ENCODE measurements at regions not wholly inside any gene's neighbourhood (a gene's known extent, or its start where the extent isn't known, plus 50 kb on each side); places are given as distances from the start of the nearest gene placed in this dataset.

DNA sequence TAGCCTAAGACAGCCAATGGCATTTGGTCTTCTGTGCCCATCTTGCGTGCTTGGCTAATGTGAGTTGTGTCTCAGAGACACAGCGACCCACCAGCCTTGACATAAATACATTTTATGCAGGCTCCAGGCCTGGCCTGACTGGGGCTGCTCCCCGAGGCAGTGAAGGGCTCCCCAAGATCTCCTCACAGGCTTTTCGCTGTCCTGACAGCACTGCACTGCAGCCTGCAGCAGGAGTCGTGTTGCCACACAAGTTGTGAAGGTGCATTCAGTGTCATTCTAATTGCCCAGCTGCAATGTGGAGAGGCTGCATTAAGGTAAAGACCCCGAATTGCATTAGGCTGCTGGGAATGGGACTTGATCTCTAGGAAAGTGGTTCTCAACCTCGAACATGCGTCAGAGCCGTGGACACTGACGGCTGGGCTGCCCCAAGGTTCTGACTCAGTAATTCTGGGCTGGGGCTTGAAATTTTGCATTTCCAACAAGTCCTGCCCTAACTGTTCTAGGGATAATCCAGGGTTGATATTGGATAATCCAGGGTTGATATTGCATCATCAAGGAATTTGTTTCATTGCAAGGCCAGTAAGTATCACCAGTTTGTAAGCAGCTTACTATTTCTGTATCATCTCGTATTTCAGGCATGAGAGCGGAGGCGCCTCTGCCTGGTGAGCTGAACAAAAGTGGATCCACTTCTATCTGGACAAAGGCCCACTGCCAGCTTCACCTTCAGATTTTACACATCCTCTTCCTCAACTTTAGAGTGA lies 108.7 kb upstream of the INSIG1 start:
- ATAC-seq (ENCODE audit: low FRiP score in 2 of 2), result no peak
- Histone ChIP-seq H3K27me3 (no peaks in the 10 kb centered on the region), H3K9me3 (peaks cover 13 to 24% (median 19%) of the 10 kb centered on the region in 4 donors), H3K4me3 (no peak overlapping the region), H3K27ac (no peak overlapping the region), H3K36me3 (no peaks in the 10 kb centered on the region), H3K4me1 (peaks cover 0 to 7% (median 3%) of the 10 kb centered on the region in 4 donors)
- 73 to 85% methylated on average over 4 to 13 of the region's 13 CpGs for WGBS, 2 donors
- no peak for DNase-seq
- TF ChIP-seq POLR2A (IDR thresholded peaks at IDR 0.05) (no peak), EP300 (IDR thresholded peaks at IDR 0.05) (no peak), POLR2AphosphoS5 (IDR thresholded peaks at IDR 0.05) (no peak)
- TF ChIP-seq, protein P1, sequence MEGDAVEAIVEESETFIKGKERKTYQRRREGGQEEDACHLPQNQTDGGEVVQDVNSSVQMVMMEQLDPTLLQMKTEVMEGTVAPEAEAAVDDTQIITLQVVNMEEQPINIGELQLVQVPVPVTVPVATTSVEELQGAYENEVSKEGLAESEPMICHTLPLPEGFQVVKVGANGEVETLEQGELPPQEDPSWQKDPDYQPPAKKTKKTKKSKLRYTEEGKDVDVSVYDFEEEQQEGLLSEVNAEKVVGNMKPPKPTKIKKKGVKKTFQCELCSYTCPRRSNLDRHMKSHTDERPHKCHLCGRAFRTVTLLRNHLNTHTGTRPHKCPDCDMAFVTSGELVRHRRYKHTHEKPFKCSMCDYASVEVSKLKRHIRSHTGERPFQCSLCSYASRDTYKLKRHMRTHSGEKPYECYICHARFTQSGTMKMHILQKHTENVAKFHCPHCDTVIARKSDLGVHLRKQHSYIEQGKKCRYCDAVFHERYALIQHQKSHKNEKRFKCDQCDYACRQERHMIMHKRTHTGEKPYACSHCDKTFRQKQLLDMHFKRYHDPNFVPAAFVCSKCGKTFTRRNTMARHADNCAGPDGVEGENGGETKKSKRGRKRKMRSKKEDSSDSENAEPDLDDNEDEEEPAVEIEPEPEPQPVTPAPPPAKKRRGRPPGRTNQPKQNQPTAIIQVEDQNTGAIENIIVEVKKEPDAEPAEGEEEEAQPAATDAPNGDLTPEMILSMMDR (IDR thresholded peaks at IDR 0.05), result no peak

DNA sequence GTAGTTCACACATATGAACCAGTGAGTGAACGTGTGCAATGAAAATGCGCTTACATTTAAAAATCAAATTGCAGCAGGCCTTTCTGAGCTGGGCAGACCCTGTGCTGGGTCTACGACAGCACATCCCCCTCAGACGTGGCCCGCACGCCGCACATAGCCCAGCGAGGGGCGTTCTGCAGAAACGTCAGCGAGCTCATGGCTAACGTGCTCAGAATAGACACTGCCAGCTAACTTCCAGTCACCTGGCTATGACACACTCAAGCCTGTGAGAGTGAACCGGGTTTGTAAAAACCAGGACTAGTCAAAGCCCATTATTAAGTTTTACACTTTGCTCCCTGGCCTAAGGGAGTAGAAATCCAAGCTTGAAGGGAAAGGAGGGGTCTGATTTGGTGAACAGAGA lies 108.1 kb upstream of the INSIG1 start:
- no peaks in the 10 kb centered on the region for H3K36me3 ChIP-seq
- TF ChIP-seq, protein P1 (IDR thresholded peaks at IDR 0.05), result no peak
- no peak for TF ChIP-seq POLR2AphosphoS5 (IDR thresholded peaks at IDR 0.05)
- TF ChIP-seq EP300 (IDR thresholded peaks at IDR 0.05), result no peak
- TF ChIP-seq POLR2A (IDR thresholded peaks at IDR 0.05), result no peak
- no peak overlapping the region for H3K27ac ChIP-seq
- peaks cover 0 to 7% (median 3%) of the 10 kb centered on the region in 4 donors for H3K4me1 ChIP-seq
- no peak overlapping the region for H3K4me3 ChIP-seq
- ATAC-seq (ENCODE audit: low FRiP score in 2 of 2) (no peak), DNase-seq (no peak)
- 82 to 87% methylated on average over 10 to 13 of the region's 13 CpGs for WGBS, 2 donors
- no peaks in the 10 kb centered on the region for H3K27me3 ChIP-seq
- H3K9me3 ChIP-seq, result peaks cover 13 to 21% (median 16%) of the 10 kb centered on the region in 4 donors

DNA sequence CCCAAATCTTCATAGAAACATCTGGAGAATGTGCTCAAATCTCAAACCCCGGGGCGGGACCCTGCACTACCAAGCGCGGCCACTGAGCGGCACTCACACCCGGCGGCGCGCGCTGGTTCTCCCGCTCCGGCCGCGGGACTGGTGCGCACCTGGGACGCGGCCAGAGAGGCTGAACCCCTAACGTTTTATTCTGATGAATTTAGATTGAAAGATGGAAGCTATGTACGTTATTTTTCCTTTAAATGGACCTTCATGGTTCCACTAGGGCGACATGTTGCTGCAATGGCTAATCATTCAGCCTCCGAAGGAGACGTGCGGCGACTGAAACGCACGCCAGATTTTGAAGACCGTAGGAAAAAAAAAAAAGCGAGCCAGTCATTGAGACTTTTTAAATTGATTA lies 107.0 kb upstream of the INSIG1 start:
- no peak for TF ChIP-seq EP300 (IDR thresholded peaks at IDR 0.05)
- TF ChIP-seq, protein P1 (IDR thresholded peaks at IDR 0.05), result peak; percentile 79 to 97 (median 89)
- TF ChIP-seq POLR2A (IDR thresholded peaks at IDR 0.05), result no peak
- TF ChIP-seq POLR2AphosphoS5 (IDR thresholded peaks at IDR 0.05), result no peak
- peaks cover 4 to 13% (median 7%) of the 10 kb centered on the region in 4 donors for H3K9me3 ChIP-seq
- 16 to 33% methylated on average over 19 to 28 of the region's 28 CpGs for WGBS, 2 donors
- H3K4me1 ChIP-seq, result peaks cover 0 to 7% (median 3%) of the 10 kb centered on the region in 4 donors
- ATAC-seq (ENCODE audit: low FRiP score in 2 of 2), result peak in 1 of 2 donors; percentile 90
- no peaks in the 10 kb centered on the region for H3K27me3 ChIP-seq
- DNase-seq, result peak; percentile 69 to 94
- no peaks in the 10 kb centered on the region for H3K36me3 ChIP-seq
- H3K27ac ChIP-seq, result no peak overlapping the region
- no peak overlapping the region for H3K4me3 ChIP-seq

DNA sequence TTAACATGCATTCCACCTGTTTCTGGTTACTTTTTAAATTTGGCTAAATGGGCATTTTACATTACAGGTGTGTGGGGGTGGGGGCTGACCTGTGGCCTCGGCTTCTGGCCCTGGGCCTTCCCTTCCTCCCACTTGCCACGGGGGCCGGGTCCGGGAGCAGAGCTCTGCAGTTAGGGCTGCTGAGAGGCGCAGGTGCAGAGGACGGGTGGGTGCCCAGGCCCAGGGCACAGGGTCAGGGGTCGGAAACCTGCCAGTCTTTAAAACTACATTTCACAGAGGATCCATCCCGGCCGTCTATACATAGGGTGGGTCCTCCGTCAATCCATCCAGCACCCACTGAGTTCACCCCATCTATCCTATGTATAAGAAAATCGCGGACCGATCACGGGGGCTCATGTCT lies 106.5 kb upstream of the INSIG1 start:
- H3K36me3 ChIP-seq, result no peaks in the 10 kb centered on the region
- no peak for DNase-seq
- no peaks in the 10 kb centered on the region for H3K27me3 ChIP-seq
- H3K4me3 ChIP-seq, result no peak overlapping the region
- H3K4me1 ChIP-seq, result peaks cover 0 to 7% (median 3%) of the 10 kb centered on the region in 4 donors
- ATAC-seq (ENCODE audit: low FRiP score in 2 of 2), result no peak
- TF ChIP-seq POLR2AphosphoS5 (IDR thresholded peaks at IDR 0.05) (no peak), POLR2A (IDR thresholded peaks at IDR 0.05) (no peak), EP300 (IDR thresholded peaks at IDR 0.05) (no peak)
- TF ChIP-seq, protein P1 (IDR thresholded peaks at IDR 0.05), result no peak
- 74 to 100% methylated on average over 2 to 14 of the region's 14 CpGs for WGBS, 2 donors
- H3K27ac ChIP-seq, result no peak overlapping the region
- peaks cover 2 to 13% (median 7%) of the 10 kb centered on the region in 4 donors for H3K9me3 ChIP-seq
